ENCODE measurements at regions not wholly inside any gene's neighbourhood (a gene's known extent, or its start where the extent isn't known, plus 50 kb on each side); places are given as distances from the start of the nearest gene placed in this dataset.

DNA sequence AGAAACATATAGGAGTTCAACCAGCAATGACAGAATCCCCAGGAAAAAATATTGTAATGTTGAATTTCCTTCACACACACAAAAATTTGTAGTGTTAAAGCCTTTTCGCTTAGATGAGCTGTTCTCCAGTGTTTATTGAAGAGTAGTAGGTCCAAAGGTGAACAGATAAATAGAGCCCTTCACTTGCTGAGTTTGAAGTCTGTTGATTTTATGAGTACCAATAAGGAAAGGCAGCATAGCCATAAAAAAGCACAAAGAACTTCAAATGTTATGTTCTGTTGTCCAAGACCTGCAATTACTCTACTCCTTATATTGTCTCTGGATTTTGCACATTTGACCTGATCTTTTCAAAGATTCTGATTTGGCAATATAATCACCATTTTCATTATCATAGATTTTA, 362.7 kb upstream of the B3GALT2 start:
- DNase-seq (ENCODE audit: low read depth, low spot score) (no peak), FAIRE-seq (no peak)
- intact Hi-C loops (cut with micrococcal nuclease) (no loop called here), dilution Hi-C loops (cut with MboI; ENCODE audit: extremely low pct_ligation_motif_present, low sequenced_read_pairs) (no loop called here)
- Histone ChIP-seq H3K9ac (replicated peaks; ENCODE audit: extremely low read depth, insufficient read depth, low read length) (no peak overlapping the region), H3K27ac (ENCODE audit: insufficient read depth, low read depth, low read length) (no peak overlapping the region), H3K9me1 (replicated peaks; ENCODE audit: control insufficient read depth, extremely low read depth, insufficient read depth, low read length) (no peaks in the 10 kb centered on the region), H3K79me2 (ENCODE audit: control insufficient read depth, insufficient read depth, low read length) (no peaks in the 10 kb centered on the region), H3K4me2 (ENCODE audit: insufficient read depth, low read length) (no peak overlapping the region), H3K27me3 (ENCODE audit: control insufficient read depth in 2 of 2, insufficient read depth in 2 of 2, low read length in 2 of 2) (no peaks in the 10 kb centered on the region), H3K36me3 (ENCODE audit: control insufficient read depth in 2 of 2, extremely low read depth in 1 of 2, insufficient read depth in 2 of 2, low read length in 2 of 2) (no peaks in the 10 kb centered on the region), H4K20me1 (replicated peaks; ENCODE audit: control insufficient read depth, extremely low read depth, insufficient read depth, low read length) (no peaks in the 10 kb centered on the region), H3K4me1 (ENCODE audit: control insufficient read depth, extremely low read depth, insufficient read depth, low read length) (no peaks in the 10 kb centered on the region), H3K4me3 (replicated peaks in 1 of 3; ENCODE audit: insufficient read depth in 1 of 3, low read depth in 1 of 3, low read length in 3 of 3) (no peak overlapping the region), H2AFZ (ENCODE audit: low read depth, low read length) (no peak overlapping the region), H3K9me3 (replicated peaks; ENCODE audit: control insufficient read depth, insufficient read depth, low read length) (no peaks in the 10 kb centered on the region)
- BruUV-seq (replicated peaks): no TSS peak
- TF ChIP-seq POLR2AphosphoS5 (IDR thresholded peaks at IDR 0.05; ENCODE audit: insufficient read depth, low read depth, low read length): no peak
- TF ChIP-seq GATA2 (IDR thresholded peaks at IDR 0.05; ENCODE audit: insufficient read depth, insufficient read length, low read depth, low read length): no peak
- no peak for TF ChIP-seq EZH2 (IDR thresholded peaks at IDR 0.05; ENCODE audit: borderline replicate concordance, low read depth, low read length, severe bottlenecking)
- no peak for TF ChIP-seq FOS (IDR thresholded peaks at IDR 0.05; ENCODE audit: borderline replicate concordance, insufficient read depth, low read length)
- TF ChIP-seq MAX (IDR thresholded peaks at IDR 0.05; ENCODE audit: insufficient read depth, insufficient read length): no peak
- TF ChIP-seq POLR2A (IDR thresholded peaks at IDR 0.05; ENCODE audit: low read depth, low read length): no peak
- no peak for TF ChIP-seq JUN (IDR thresholded peaks at IDR 0.05; ENCODE audit: borderline replicate concordance, insufficient read depth, insufficient read length, low read depth)
- TF ChIP-seq CTCF (IDR thresholded peaks at IDR 0.05; ENCODE audit: extremely low read depth in 1 of 2, insufficient read depth in 1 of 2, low read depth in 1 of 2, low read length in 2 of 2): no peak
- no peak for TF ChIP-seq MYC (IDR thresholded peaks at IDR 0.05; ENCODE audit: low read depth, low read length)
- ChIA-PET POLR2A (no interaction called here), CTCF (interaction anchor here (0.5 to 1.4 kb wide), 2 partner anchors 9 to 17 kb away, joined by 3 to 5 read pairs; no protein-coding TSS in a partner anchor)
